ENCODE measurements at regions not wholly inside any gene's neighbourhood (a gene's known extent, or its start where the extent isn't known, plus 50 kb on each side); places are given as distances from the start of the nearest gene placed in this dataset.
A peak's percentile ranks its signal among the peaks of the same experiment; 100 is the strongest.
"Not testable (repeated sequence)": the region's sequence is repeated elsewhere in the genome, so short reads cannot be mapped to it uniquely, and the experiment has no call there.

DNA sequence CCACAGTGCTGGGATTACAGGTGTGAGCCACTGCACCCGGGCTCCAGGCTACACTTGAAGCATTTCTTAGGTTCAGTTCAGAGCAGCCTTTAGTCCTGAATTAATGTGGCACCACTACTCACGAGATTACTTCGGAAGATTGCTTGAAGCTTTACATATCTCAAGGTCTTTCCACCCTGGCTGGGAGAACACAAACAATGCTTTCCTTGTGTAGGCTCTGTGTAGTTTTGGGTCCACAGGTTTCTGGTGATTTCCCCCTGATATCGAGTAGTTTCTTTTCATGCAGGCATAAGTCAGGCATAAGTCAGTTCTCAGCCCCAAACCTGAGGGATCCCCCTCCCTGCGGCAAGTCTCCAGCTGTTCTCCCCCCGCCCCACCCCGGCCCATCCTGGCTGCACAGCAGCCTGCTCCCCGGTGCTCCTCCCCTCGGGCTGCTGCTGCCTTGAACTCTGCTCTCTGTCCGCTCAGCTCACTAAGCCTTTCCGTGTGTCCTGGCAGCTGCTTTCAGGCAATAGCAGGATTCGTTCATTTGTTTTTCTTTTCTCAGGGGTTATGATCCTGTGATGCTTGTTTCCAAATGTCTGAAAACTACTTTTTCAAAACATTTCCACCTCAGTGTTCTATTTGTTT is 417.7 kb downstream of the TMEM121 start:
- peaks cover 9% of the 10 kb centered on the region for H3K27me3 ChIP-seq (ENCODE audit: insufficient read depth, insufficient read length)
- H3K4me3 ChIP-seq (ENCODE audit: insufficient read length, low read depth), result no peak overlapping the region
- DNase-seq (ENCODE audit: low read depth, low spot score), result no peak
- H3K4me1 ChIP-seq (ENCODE audit: insufficient read depth, insufficient read length), result no peaks in the 10 kb centered on the region
- no peaks in the 10 kb centered on the region for H3K9me3 ChIP-seq (ENCODE audit: insufficient read depth, low read length)
- H3K36me3 ChIP-seq (ENCODE audit: insufficient read depth, insufficient read length, low read length), result no peaks in the 10 kb centered on the region
- no peak overlapping the region for H3K9ac ChIP-seq (ENCODE audit: insufficient read length, low read depth)
- TF ChIP-seq ZNF274 (IDR thresholded peaks at IDR 0.05; ENCODE audit: low read depth, low read length) (no peak), YY1 (IDR thresholded peaks at IDR 0.05; ENCODE audit: insufficient read depth, insufficient read length) (no peak), SUZ12 (IDR thresholded peaks at IDR 0.05; ENCODE audit: extremely low read depth, insufficient read depth, insufficient read length) (no peak)

DNA sequence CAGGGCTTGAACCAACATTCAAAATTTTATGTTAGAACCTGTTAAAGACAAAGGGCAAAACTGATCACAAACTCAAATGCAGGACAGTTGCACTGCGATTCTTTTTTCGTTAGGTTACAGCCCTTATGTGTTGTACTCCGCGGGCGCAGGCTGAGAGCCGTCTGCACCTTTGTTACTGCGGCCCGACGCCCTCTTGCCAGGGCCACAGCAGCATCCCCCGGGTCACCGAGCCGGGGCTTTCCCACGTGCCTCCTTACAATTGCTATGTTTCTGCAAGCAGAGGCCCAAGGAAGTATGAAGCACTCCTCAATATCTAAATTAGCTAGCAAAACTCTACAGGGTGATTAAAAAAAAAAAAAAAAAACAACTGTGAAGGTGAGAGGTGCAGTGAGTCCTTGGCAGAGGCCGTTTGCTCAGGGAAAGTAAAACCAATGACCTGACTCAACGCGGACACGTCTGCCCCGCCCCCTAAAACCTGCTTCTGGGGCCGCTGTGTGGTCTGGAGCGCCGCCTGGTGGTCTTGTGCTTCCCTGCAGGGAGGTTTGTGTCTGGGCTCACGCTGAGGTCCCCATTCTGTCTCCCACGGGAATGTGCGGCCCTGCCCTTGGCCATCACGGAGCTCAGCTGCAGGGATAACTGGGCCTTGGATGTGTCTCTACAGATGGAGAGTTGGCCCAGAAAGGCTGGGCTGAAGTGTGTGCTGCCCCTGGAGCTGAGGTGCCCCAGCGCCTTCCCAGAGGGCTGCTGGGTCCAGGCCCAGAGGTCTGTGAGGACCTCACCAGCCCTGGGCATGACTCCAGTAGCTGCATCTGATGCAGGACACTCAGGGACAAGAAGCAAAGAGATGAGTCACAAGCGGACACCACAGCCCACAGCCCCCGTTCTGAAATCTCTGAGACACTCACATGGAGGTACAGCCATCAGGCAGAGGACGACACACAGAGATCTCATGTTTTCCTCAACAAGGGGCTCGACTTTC is 418.5 kb downstream of the TMEM121 start:
- Histone ChIP-seq H3K4me1 (ENCODE audit: insufficient read depth, insufficient read length) (no peaks in the 10 kb centered on the region), H3K27me3 (ENCODE audit: insufficient read depth, insufficient read length) (peaks cover 9% of the 10 kb centered on the region), H3K4me3 (ENCODE audit: insufficient read length, low read depth) (no peak overlapping the region), H3K9ac (ENCODE audit: insufficient read length, low read depth) (no peak overlapping the region), H3K36me3 (ENCODE audit: insufficient read depth, insufficient read length, low read length) (no peaks in the 10 kb centered on the region), H3K9me3 (ENCODE audit: insufficient read depth, low read length) (no peaks in the 10 kb centered on the region)
- peak; percentile 49 for DNase-seq (ENCODE audit: low read depth, low spot score)
- no peak for TF ChIP-seq YY1 (IDR thresholded peaks at IDR 0.05; ENCODE audit: insufficient read depth, insufficient read length)
- no peak for TF ChIP-seq SUZ12 (IDR thresholded peaks at IDR 0.05; ENCODE audit: extremely low read depth, insufficient read depth, insufficient read length)
- no peak for TF ChIP-seq ZNF274 (IDR thresholded peaks at IDR 0.05; ENCODE audit: low read depth, low read length)

DNA sequence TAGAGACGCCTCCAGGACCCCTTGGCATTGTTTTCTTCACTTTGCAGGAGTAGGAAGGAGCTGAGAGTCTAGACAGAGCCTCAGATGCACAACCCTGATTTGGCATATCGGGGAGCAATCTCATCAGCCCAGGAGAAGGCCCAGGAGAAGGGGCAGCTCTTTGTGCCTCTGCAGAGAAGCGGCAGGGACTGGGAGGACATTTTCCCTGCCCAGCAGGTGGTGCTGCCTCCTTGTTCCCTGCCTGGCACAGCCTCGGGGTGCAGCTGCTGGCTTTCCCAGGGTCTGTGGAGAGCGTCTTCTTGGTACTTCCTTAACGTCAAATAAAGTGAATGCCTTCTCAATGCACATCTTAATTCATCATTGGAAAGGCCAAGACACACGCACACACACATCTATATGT is 419.5 kb downstream of the TMEM121 start:
- H3K9me3 ChIP-seq (ENCODE audit: insufficient read depth, low read length), result no peaks in the 10 kb centered on the region
- no peaks in the 10 kb centered on the region for H3K36me3 ChIP-seq (ENCODE audit: insufficient read depth, insufficient read length, low read length)

DNA sequence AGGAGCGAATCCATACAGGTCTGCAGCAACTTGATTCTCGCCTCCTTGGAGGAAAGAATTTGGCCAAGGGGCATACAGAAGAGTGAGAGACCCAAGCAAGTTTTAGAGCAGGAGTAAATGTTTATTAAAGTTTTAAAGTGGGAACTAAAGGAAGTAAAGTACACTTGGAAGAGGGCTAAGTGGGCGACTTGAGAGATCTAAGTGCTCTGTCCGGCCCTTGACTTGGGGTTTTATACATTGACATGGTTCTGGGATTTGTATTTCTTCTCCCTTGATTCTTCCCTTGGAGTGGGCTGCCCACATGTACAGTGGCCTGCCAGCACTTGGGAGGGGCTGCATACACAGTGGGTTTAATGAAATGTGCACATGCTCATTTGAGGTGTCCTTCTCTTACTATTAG is 421.2 kb downstream of the TMEM121 start:
- Histone ChIP-seq H3K36me3 (ENCODE audit: insufficient read depth, insufficient read length, low read length) (no peaks in the 10 kb centered on the region), H3K9me3 (ENCODE audit: insufficient read depth, low read length) (no peaks in the 10 kb centered on the region), H3K27me3 (ENCODE audit: insufficient read depth, insufficient read length) (peaks cover 9% of the 10 kb centered on the region), H3K9ac (ENCODE audit: insufficient read length, low read depth) (no peak overlapping the region), H3K4me3 (ENCODE audit: insufficient read length, low read depth) (no peak overlapping the region), H3K4me1 (ENCODE audit: insufficient read depth, insufficient read length) (no peaks in the 10 kb centered on the region)
- no peak for TF ChIP-seq YY1 (IDR thresholded peaks at IDR 0.05; ENCODE audit: insufficient read depth, insufficient read length)
- DNase-seq (ENCODE audit: low read depth, low spot score), result no peak

More for the DNA sequence above, 419.5 kb downstream of the TMEM121 start:
- TF ChIP-seq YY1 (IDR thresholded peaks at IDR 0.05; ENCODE audit: insufficient read depth, insufficient read length) (no peak), ZNF274 (IDR thresholded peaks at IDR 0.05; ENCODE audit: low read depth, low read length) (no peak), SUZ12 (IDR thresholded peaks at IDR 0.05; ENCODE audit: extremely low read depth, insufficient read depth, insufficient read length) (no peak)
- H3K4me3 ChIP-seq (ENCODE audit: insufficient read length, low read depth), result no peak overlapping the region
- no peak overlapping the region for H3K9ac ChIP-seq (ENCODE audit: insufficient read length, low read depth)
- no peak for DNase-seq (ENCODE audit: low read depth, low spot score)
- H3K4me1 ChIP-seq (ENCODE audit: insufficient read depth, insufficient read length), result no peaks in the 10 kb centered on the region
- H3K27me3 ChIP-seq (ENCODE audit: insufficient read depth, insufficient read length), result peaks cover 9% of the 10 kb centered on the region

DNA sequence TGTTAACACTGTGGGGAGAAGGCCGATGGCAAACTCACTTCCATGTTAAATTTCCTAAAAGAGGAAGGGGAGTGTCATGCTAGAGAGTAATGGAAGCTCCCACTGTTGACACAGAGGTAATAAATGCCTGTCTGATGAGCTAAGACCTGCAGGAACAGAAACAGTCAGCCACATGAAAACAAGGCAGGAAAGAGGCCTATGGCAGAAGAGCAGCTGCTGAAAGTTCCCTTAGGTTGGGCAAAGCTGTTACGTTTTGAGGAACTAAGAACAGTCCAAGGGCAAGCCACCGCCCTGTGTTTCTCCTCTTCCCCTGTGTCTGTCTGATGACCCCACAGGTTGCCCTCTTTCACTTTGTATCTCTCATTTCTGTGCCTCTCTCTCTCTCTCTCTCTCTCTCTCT is 422.6 kb downstream of the TMEM121 start:
- not testable (repeated sequence) for H3K27me3 ChIP-seq (ENCODE audit: insufficient read depth, insufficient read length); H3K36me3 ChIP-seq (ENCODE audit: insufficient read depth, insufficient read length, low read length); H3K9ac ChIP-seq (ENCODE audit: insufficient read length, low read depth); H3K4me3 ChIP-seq (ENCODE audit: insufficient read length, low read depth); H3K4me1 ChIP-seq (ENCODE audit: insufficient read depth, insufficient read length); DNase-seq (ENCODE audit: low read depth, low spot score); H3K9me3 ChIP-seq (ENCODE audit: insufficient read depth, low read length)

DNA sequence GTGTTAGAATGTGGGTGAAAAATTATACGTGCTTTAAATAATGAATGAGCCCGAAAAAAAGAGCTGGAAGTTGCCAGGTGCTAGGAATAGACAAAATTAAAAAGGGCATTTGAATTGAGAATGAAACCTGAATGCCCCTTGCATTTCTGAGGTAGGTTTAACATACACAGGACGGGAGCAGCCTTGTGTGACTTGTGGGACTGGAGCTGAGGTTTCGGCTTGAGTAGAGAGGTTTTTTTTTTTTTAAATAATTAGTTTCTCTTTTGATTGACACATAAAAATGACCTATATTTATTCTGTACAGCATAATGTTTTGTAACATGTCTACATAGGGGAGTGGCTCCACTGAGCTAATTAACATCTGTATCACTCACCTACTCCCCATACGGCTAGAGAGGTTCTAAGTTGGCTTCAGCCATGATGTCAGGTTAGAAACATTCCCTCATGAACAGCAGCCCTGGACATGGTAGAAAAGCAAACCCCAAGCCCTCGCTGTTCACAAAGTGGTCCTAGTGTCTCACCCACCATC is 424.0 kb downstream of the TMEM121 start:
- DNase-seq (ENCODE audit: low read depth, low spot score); H3K36me3 ChIP-seq (ENCODE audit: insufficient read depth, insufficient read length, low read length); H3K9me3 ChIP-seq (ENCODE audit: insufficient read depth, low read length); H3K9ac ChIP-seq (ENCODE audit: insufficient read length, low read depth); H3K4me1 ChIP-seq (ENCODE audit: insufficient read depth, insufficient read length); H3K4me3 ChIP-seq (ENCODE audit: insufficient read length, low read depth): not testable (repeated sequence)
- peaks cover 13% of the 10 kb centered on the region for H3K27me3 ChIP-seq (ENCODE audit: insufficient read depth, insufficient read length)

DNA sequence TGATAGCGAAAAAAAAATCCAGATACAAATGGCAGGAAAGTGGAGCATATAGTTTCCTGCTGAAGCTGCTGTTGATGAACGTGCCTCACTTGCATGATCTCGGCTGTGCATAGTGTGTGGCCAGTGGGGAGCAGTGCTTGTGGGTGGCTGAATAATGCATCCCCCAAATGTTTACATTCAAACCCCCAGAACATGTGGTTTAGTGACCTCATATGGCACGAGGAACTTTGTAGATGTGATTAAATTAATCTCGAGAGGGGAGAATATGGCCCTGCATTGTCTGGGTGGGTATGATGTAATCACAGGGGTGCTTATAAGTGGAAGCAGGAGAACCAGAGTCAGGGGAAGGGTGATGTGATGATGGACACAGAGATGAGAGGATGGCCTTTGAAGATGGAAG is 425.0 kb downstream of the TMEM121 start:
- Histone ChIP-seq H3K9ac (ENCODE audit: insufficient read length, low read depth) (no peak overlapping the region), H3K36me3 (ENCODE audit: insufficient read depth, insufficient read length, low read length) (no peaks in the 10 kb centered on the region), H3K4me3 (ENCODE audit: insufficient read length, low read depth) (no peak overlapping the region), H3K4me1 (ENCODE audit: insufficient read depth, insufficient read length) (no peaks in the 10 kb centered on the region), H3K9me3 (ENCODE audit: insufficient read depth, low read length) (no peaks in the 10 kb centered on the region), H3K27me3 (ENCODE audit: insufficient read depth, insufficient read length) (peaks cover 8% of the 10 kb centered on the region)
- no peak for DNase-seq (ENCODE audit: low read depth, low spot score)
- TF ChIP-seq SUZ12 (IDR thresholded peaks at IDR 0.05; ENCODE audit: extremely low read depth, insufficient read depth, insufficient read length), result no peak
- TF ChIP-seq ZNF274 (IDR thresholded peaks at IDR 0.05; ENCODE audit: low read depth, low read length), result no peak
- no peak for TF ChIP-seq YY1 (IDR thresholded peaks at IDR 0.05; ENCODE audit: insufficient read depth, insufficient read length)

All from NT2/D1 (cell line).